ENCODE measurements at regions not wholly inside any gene's neighbourhood (a gene's known extent, or its start where the extent isn't known, plus 50 kb on each side); places are given as distances from the start of the nearest gene placed in this dataset.

DNA sequence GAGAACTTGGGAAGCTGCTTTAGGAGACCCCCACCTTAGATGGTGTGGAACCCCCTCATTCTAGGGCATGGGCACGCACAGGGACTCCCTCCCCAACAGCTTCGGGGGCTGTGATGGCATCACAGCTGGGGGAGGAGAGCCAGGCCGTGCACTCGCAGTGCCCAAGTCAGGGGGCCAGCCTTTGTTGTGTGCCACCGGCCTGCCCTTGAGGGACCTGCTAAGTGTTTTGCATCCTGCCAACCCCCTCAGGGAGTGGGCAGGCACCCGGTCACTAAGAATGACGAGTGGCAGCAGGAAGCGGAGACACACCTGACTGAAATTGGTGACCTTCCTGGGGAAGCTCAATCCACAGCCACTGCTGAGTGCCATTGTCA lies 334.9 kb upstream of the SFSWAP start:
- no peak for TF ChIP-seq POLR2A (IDR thresholded peaks at IDR 0.05)
- TF ChIP-seq, protein P1, sequence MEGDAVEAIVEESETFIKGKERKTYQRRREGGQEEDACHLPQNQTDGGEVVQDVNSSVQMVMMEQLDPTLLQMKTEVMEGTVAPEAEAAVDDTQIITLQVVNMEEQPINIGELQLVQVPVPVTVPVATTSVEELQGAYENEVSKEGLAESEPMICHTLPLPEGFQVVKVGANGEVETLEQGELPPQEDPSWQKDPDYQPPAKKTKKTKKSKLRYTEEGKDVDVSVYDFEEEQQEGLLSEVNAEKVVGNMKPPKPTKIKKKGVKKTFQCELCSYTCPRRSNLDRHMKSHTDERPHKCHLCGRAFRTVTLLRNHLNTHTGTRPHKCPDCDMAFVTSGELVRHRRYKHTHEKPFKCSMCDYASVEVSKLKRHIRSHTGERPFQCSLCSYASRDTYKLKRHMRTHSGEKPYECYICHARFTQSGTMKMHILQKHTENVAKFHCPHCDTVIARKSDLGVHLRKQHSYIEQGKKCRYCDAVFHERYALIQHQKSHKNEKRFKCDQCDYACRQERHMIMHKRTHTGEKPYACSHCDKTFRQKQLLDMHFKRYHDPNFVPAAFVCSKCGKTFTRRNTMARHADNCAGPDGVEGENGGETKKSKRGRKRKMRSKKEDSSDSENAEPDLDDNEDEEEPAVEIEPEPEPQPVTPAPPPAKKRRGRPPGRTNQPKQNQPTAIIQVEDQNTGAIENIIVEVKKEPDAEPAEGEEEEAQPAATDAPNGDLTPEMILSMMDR (IDR thresholded peaks at IDR 0.05) = no peak
